Liver (tissue), 8 donors: ENCODE measurements at regions not wholly inside any gene's neighbourhood (a gene's known extent, or its start where the extent isn't known, plus 50 kb on each side); places are given as distances from the start of the nearest gene placed in this dataset.
"Not testable (repeated sequence)": the region's sequence is repeated elsewhere in the genome, so short reads cannot be mapped to it uniquely, and the experiment has no call there.

Experiments used
- DNase-seq: peaks from one replicate; pipeline ENCODE4 v3.0.0-alpha.2; 2017; ENCODE audit warnings: low spot score
- H3K27ac ChIP-seq, 2 donors: one replicate each; pipeline ENCODE4 v1.7.0; 2013; ENCODE audit warnings: inconsistent platforms in 2 of 2, low read length in 2 of 2, control low read depth in 1 of 2, low read depth in 1 of 2, mild to moderate bottlenecking in 1 of 2
- H3K27me3 ChIP-seq, 4 donors: one replicate each; pipeline versions ENCODE4 v1.6.1 to v1.7.0; 2013; ENCODE audit warnings: low read length in 3 of 4, inconsistent platforms in 1 of 4, mild to moderate bottlenecking in 1 of 4, moderate library complexity in 1 of 4; ENCODE audit not compliant: control insufficient read depth in 4 of 4, insufficient read depth in 4 of 4
- H3K36me3 ChIP-seq, 4 donors: one replicate each; pipeline versions ENCODE4 v1.6.1 to v1.7.0; 2013; ENCODE audit warnings: low read length in 3 of 4, mild to moderate bottlenecking in 3 of 4, low read depth in 1 of 4, moderate library complexity in 1 of 4; ENCODE audit not compliant: control insufficient read depth in 4 of 4, insufficient read depth in 3 of 4
- H3K4me1 ChIP-seq, 4 donors: one replicate each; pipeline versions ENCODE4 v1.6.1 to v1.7.0; 2013; ENCODE audit warnings: low read length in 3 of 4, mild to moderate bottlenecking in 3 of 4, moderate library complexity in 1 of 4; ENCODE audit not compliant: control insufficient read depth in 4 of 4, insufficient read depth in 4 of 4
- H3K4me3 ChIP-seq, 3 donors: one replicate each; pipeline versions ENCODE4 v1.6.1 to v1.7.0; 2013; ENCODE audit warnings: low read length in 3 of 3, control low read depth in 1 of 3, low read depth in 1 of 3, mild to moderate bottlenecking in 1 of 3
- H3K9ac ChIP-seq, 2 donors: one replicate each; pipeline ENCODE4 v1.7.0; 2013; ENCODE audit warnings: low read length in 2 of 2, mild to moderate bottlenecking in 2 of 2, moderate library complexity in 2 of 2, control low read depth in 1 of 2, low read depth in 1 of 2
- H3K9me3 ChIP-seq, 4 donors: one replicate each; pipeline versions ENCODE4 v1.6.1 to v1.7.0; 2013; ENCODE audit warnings: low read length in 3 of 4; ENCODE audit not compliant: control insufficient read depth in 4 of 4
- ATF3 ChIP-seq: IDR thresholded peaks from 2 replicates; pipeline ENCODE4 v1.6.1; 2016; ENCODE audit warnings: antibody characterized with exemption
- CTCF ChIP-seq: fragments of 150-350 bp; IDR thresholded peaks from 2 replicates; pipeline ENCODE4 v1.5.1; 2017; ENCODE audit warnings: improper control_type of control experiment, low read depth, low read length; ENCODE audit not compliant: missing input control
- EGR1 ChIP-seq, 2 donors: IDR thresholded peaks; 2 replicates each; pipeline ENCODE4 v1.6.1; 2016 to 2018; ENCODE audit warnings: antibody characterized with exemption in 2 of 2, low read depth in 2 of 2
- FOXA1 ChIP-seq: IDR thresholded peaks from 2 replicates; pipeline ENCODE4 v1.6.1; 2016; ENCODE audit warnings: antibody characterized with exemption
- FOXA2 ChIP-seq: IDR thresholded peaks from 2 replicates; pipeline ENCODE4 v1.6.1; 2016; ENCODE audit warnings: antibody characterized with exemption
- GABPA ChIP-seq, 2 donors: IDR thresholded peaks in 1 of 2; conservative IDR thresholded peaks in 1 of 2; 2 replicates each; pipeline ENCODE4 v1.6.1; 2016; ENCODE audit warnings: antibody characterized with exemption in 2 of 2, mild to moderate bottlenecking in 1 of 2, moderate library complexity in 1 of 2
- HNF4A ChIP-seq, 2 donors: conservative IDR thresholded peaks; 2 replicates each; pipeline ENCODE4 v1.6.1; 2016; ENCODE audit warnings: antibody characterized with exemption in 2 of 2, mild to moderate bottlenecking in 2 of 2
- HNF4G ChIP-seq: IDR thresholded peaks from 2 replicates; pipeline ENCODE4 v1.6.1; 2016; ENCODE audit warnings: antibody characterized with exemption
- JUND ChIP-seq, 2 donors: IDR thresholded peaks; 2 replicates each; pipeline ENCODE4 v1.6.1; 2016; ENCODE audit warnings: antibody characterized with exemption in 2 of 2
- MAX ChIP-seq: IDR thresholded peaks from 2 replicates; pipeline ENCODE4 v1.6.1; 2016; ENCODE audit warnings: antibody characterized with exemption
- NR2F2 ChIP-seq: IDR thresholded peaks from 2 replicates; pipeline ENCODE4 v1.6.1; 2016; ENCODE audit warnings: antibody characterized with exemption
- RAD21 ChIP-seq, 2 donors: IDR thresholded peaks; 2 replicates each; pipeline ENCODE4 v1.6.1; 2016; ENCODE audit warnings: antibody characterized with exemption in 2 of 2, mild to moderate bottlenecking in 2 of 2
- REST ChIP-seq: IDR thresholded peaks from 2 replicates; pipeline ENCODE4 v1.6.1; 2016; ENCODE audit warnings: antibody characterized with exemption, mild to moderate bottlenecking
- RXRA ChIP-seq, 2 donors: IDR thresholded peaks; 2 replicates each; pipeline ENCODE4 v1.6.1; 2017 to 2018; ENCODE audit warnings: antibody characterized with exemption in 2 of 2, mild to moderate bottlenecking in 1 of 2
- SP1 ChIP-seq: IDR thresholded peaks from 2 replicates; pipeline ENCODE4 v1.6.1; 2018; ENCODE audit warnings: antibody characterized with exemption, mild to moderate bottlenecking
- TAF1 ChIP-seq: conservative IDR thresholded peaks from 2 replicates; pipeline ENCODE4 v1.6.1; 2016; ENCODE audit warnings: antibody characterized with exemption, mild to moderate bottlenecking
- YY1 ChIP-seq: IDR thresholded peaks from 2 replicates; pipeline ENCODE4 v1.6.1; 2016; ENCODE audit warnings: antibody characterized with exemption, mild to moderate bottlenecking
- ZBTB33 ChIP-seq: IDR thresholded peaks from 2 replicates; pipeline ENCODE4 v1.6.1; 2016; ENCODE audit warnings: antibody characterized with exemption
- WGBS: extraction: QIAGEN DNeasy Blood & Tissue Kit; methylation state at CpG from one replicate; pipeline ENCODE4 v1.1.7; 2013; 5-methylcytosine and 5-hydroxymethylcytosine counted together
- donor health status: healthy.
- donor health status: healthy.
- donor health status: healthy.
- donor health status: healthy.
- donor health status: healthy.

- no peak for DNase-seq
- Histone ChIP-seq H3K9ac (no peak overlapping the region), H3K27ac (peak overlapping the region; percentile 20 to 42), H3K36me3 (no peaks in the 10 kb centered on the region), H3K27me3 (no peaks in the 10 kb centered on the region), H3K4me1 (peaks cover 7 to 23% (median 13%) of the 10 kb centered on the region in 4 donors), H3K4me3 (no peak overlapping the region), H3K9me3 (no peaks in the 10 kb centered on the region)
- WGBS: 35% methylated on average over 4 of the region's 4 CpGs
- TF ChIP-seq NR2F2 (peak; percentile 31), RAD21 (IDR thresholded peaks at IDR 0.05) (no peak), CTCF (no peak), RXRA (IDR thresholded peaks at IDR 0.05) (peak; percentile 11 to 45), HNF4A (conservative IDR thresholded peaks at IDR 0.05) (peak in 1 of 2 donors; percentile 3), GABPA (IDR thresholded peaks at IDR 0.05 in 1 of 2, conservative IDR thresholded peaks at IDR 0.05 in 1 of 2) (peak in 1 of 2 donors; percentile 12)
Observed at GRCh38 chr3:40691452-40691861, 166.7 kb downstream of the ZNF621 start.

GRCh38 chr3:40695848-40696247 lies 171.1 kb downstream of the ZNF621 start:
- no peaks in the 10 kb centered on the region for H3K36me3 ChIP-seq
- WGBS: 82% methylated on average over 2 of the region's 2 CpGs
- H3K9ac ChIP-seq: no peak overlapping the region
- H3K4me3 ChIP-seq: no peak overlapping the region
- no peak for TF ChIP-seq ATF3
- no peak for TF ChIP-seq CTCF
- no peak for TF ChIP-seq NR2F2
- TF ChIP-seq SP1: no peak
- no peak for TF ChIP-seq HNF4G
- TF ChIP-seq FOXA2: no peak
- no peak for TF ChIP-seq MAX
- no peak for TF ChIP-seq YY1
- TF ChIP-seq RAD21 (IDR thresholded peaks at IDR 0.05): no peak
- no peak for TF ChIP-seq JUND (IDR thresholded peaks at IDR 0.05)
- TF ChIP-seq GABPA (IDR thresholded peaks at IDR 0.05 in 1 of 2, conservative IDR thresholded peaks at IDR 0.05 in 1 of 2): no peak
- TF ChIP-seq REST: no peak
- TF ChIP-seq FOXA1: no peak
- TF ChIP-seq HNF4A (conservative IDR thresholded peaks at IDR 0.05): no peak
- no peak for TF ChIP-seq ZBTB33
- no peak for TF ChIP-seq TAF1
- TF ChIP-seq EGR1 (IDR thresholded peaks at IDR 0.05; ENCODE audit: low read depth in 2 of 2): no peak
- no peak for TF ChIP-seq RXRA (IDR thresholded peaks at IDR 0.05)
- H3K27ac ChIP-seq: no peak overlapping the region
- no peak for DNase-seq
- peaks cover 6 to 10% (median 7%) of the 10 kb centered on the region in 4 donors for H3K4me1 ChIP-seq
- H3K9me3 ChIP-seq: no peaks in the 10 kb centered on the region
- no peaks in the 10 kb centered on the region for H3K27me3 ChIP-seq

GRCh38 chr3:40698611-40699010 lies 173.9 kb downstream of the ZNF621 start:
- not testable (repeated sequence) for H3K27ac ChIP-seq, H3K4me1 ChIP-seq, H3K9ac ChIP-seq, H3K4me3 ChIP-seq, H3K36me3 ChIP-seq, H3K27me3 ChIP-seq, DNase-seq, H3K9me3 ChIP-seq
